ENCODE measurements at regions not wholly inside any gene's neighbourhood (a gene's known extent, or its start where the extent isn't known, plus 50 kb on each side); places are given as distances from the start of the nearest gene placed in this dataset.

DNA sequence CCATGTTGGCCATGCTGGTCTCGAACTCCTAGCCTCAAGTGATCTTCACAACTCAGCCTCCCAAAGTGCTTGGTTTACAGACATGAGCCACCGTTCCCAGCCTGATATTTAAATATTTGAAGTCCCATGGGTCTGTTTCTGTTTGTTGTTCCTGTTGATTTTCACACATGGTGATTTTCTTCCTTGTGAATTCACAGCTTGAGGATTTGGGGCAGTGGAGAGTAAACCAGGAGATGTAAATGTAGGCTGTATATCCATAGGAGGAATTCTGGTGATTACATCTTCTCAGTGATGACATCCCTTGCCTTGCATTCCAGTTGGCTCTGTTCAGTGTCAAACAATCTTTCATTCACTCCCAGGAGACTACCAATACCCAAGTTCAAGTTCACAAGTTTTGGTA lies 471.9 kb downstream of the KCTD12 start:
- no peak for DNase-seq (ENCODE audit: low read depth)
- no peaks in the 10 kb centered on the region for H3K27me3 ChIP-seq (ENCODE audit: control insufficient read depth, insufficient read depth, low read length)
- TF ChIP-seq, protein P1, sequence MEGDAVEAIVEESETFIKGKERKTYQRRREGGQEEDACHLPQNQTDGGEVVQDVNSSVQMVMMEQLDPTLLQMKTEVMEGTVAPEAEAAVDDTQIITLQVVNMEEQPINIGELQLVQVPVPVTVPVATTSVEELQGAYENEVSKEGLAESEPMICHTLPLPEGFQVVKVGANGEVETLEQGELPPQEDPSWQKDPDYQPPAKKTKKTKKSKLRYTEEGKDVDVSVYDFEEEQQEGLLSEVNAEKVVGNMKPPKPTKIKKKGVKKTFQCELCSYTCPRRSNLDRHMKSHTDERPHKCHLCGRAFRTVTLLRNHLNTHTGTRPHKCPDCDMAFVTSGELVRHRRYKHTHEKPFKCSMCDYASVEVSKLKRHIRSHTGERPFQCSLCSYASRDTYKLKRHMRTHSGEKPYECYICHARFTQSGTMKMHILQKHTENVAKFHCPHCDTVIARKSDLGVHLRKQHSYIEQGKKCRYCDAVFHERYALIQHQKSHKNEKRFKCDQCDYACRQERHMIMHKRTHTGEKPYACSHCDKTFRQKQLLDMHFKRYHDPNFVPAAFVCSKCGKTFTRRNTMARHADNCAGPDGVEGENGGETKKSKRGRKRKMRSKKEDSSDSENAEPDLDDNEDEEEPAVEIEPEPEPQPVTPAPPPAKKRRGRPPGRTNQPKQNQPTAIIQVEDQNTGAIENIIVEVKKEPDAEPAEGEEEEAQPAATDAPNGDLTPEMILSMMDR (IDR thresholded peaks at IDR 0.05; ENCODE audit: insufficient read depth, low read length, severe bottlenecking), result no peak
- H3K36me3 ChIP-seq (ENCODE audit: control insufficient read depth, insufficient read depth, low read length), result no peaks in the 10 kb centered on the region
- FAIRE-seq, result no peak
- no peak overlapping the region for H3K4me3 ChIP-seq (ENCODE audit: low read depth, low read length)

- FAIRE-seq, result no peak
- Histone ChIP-seq H3K27me3 (ENCODE audit: control insufficient read depth, insufficient read depth, low read length) (no peaks in the 10 kb centered on the region), H3K4me3 (ENCODE audit: low read depth, low read length) (no peak overlapping the region), H3K36me3 (ENCODE audit: control insufficient read depth, insufficient read depth, low read length) (no peaks in the 10 kb centered on the region)
- TF ChIP-seq, protein P1 (IDR thresholded peaks at IDR 0.05; ENCODE audit: insufficient read depth, low read length, severe bottlenecking), result no peak
- no peak for DNase-seq (ENCODE audit: low read depth)
Observed at GRCh38 chr13:76406243-76406642, 480.0 kb downstream of the KCTD12 start.

GRCh38 chr13:76398425-76398824 lies 487.8 kb downstream of the KCTD12 start:
- no peaks in the 10 kb centered on the region for H3K36me3 ChIP-seq (ENCODE audit: control insufficient read depth, insufficient read depth, low read length)
- H3K4me3 ChIP-seq (ENCODE audit: low read depth, low read length), result no peak overlapping the region
- DNase-seq (ENCODE audit: low read depth) (peak; percentile 15), FAIRE-seq (no peak)
- no peaks in the 10 kb centered on the region for H3K27me3 ChIP-seq (ENCODE audit: control insufficient read depth, insufficient read depth, low read length)
- TF ChIP-seq, protein P1 (IDR thresholded peaks at IDR 0.05; ENCODE audit: insufficient read depth, low read length, severe bottlenecking), result no peak

DNA sequence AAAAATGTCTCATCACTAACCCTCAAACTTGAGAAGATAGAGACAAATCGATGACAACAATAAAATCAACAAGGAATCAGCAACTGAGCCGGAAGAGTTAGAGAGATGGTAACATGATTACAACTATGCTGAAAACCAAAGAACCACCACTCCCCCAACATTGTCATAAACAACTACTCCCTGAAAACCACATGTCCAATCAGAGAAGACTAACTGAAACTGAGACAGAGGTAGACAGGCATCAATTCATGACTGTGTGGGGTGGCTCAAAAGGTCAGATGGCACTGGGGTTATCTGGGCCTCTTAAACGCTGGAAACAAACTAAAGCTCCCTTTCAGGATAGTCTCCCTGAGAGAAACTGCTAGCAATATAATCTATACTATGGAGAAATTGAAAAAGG lies 488.8 kb downstream of the KCTD12 start:
- FAIRE-seq (no peak), DNase-seq (ENCODE audit: low read depth) (no peak)
- no peaks in the 10 kb centered on the region for H3K27me3 ChIP-seq (ENCODE audit: control insufficient read depth, insufficient read depth, low read length)
- no peaks in the 10 kb centered on the region for H3K36me3 ChIP-seq (ENCODE audit: control insufficient read depth, insufficient read depth, low read length)
- no peak overlapping the region for H3K4me3 ChIP-seq (ENCODE audit: low read depth, low read length)
- TF ChIP-seq, protein P1 (IDR thresholded peaks at IDR 0.05; ENCODE audit: insufficient read depth, low read length, severe bottlenecking), result no peak

DNA sequence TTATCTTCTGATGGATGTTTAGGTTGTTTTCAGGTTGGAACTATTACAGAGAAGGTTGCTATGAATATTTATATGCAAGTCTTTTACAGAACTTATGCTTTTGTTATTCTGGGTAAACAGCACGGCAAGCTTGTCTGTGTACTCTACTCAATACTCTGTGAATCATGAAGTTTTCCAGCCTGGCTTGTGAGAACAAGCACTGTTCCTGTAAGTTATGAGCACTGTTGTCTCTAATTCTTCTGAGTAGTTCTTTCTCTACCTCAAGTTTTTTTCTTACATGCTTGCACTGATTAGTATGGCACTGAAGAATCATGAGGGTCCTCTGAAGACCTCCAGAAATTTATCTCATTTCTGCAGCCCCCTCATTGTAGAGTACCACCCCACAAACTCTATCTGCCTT lies 496.9 kb downstream of the KCTD12 start:
- TF ChIP-seq, protein P1 (IDR thresholded peaks at IDR 0.05; ENCODE audit: insufficient read depth, low read length, severe bottlenecking), result no peak
- Histone ChIP-seq H3K27me3 (ENCODE audit: control insufficient read depth, insufficient read depth, low read length) (no peaks in the 10 kb centered on the region), H3K36me3 (ENCODE audit: control insufficient read depth, insufficient read depth, low read length) (no peaks in the 10 kb centered on the region), H3K4me3 (ENCODE audit: low read depth, low read length) (no peak overlapping the region)
- peak; percentile 78 for DNase-seq (ENCODE audit: low read depth)
- no peak for FAIRE-seq

- DNase-seq (ENCODE audit: low read depth) (peak; percentile 23), FAIRE-seq (no peak)
- Histone ChIP-seq H3K36me3 (ENCODE audit: control insufficient read depth, insufficient read depth, low read length) (no peaks in the 10 kb centered on the region), H3K4me3 (ENCODE audit: low read depth, low read length) (no peak overlapping the region), H3K27me3 (ENCODE audit: control insufficient read depth, insufficient read depth, low read length) (no peaks in the 10 kb centered on the region)
- TF ChIP-seq, protein P1 (IDR thresholded peaks at IDR 0.05; ENCODE audit: insufficient read depth, low read length, severe bottlenecking), result no peak
Observed at GRCh38 chr13:76387566-76387965, 498.6 kb downstream of the KCTD12 start.

Measured in bronchial epithelial cell (primary cell).